GM21360 (cell line): ENCODE measurements at regions not wholly inside any gene's neighbourhood (a gene's known extent, or its start where the extent isn't known, plus 50 kb on each side); places are given as distances from the start of the nearest gene placed in this dataset.
"Not testable (repeated sequence)": the region's sequence is repeated elsewhere in the genome, so short reads cannot be mapped to it uniquely, and the experiment has no call there.

Experiments used
- ATAC-seq: cut with Tn5 transposase; IDR thresholded peaks from one replicate; pipeline ENCODE4 v1.9.1; 2021; ENCODE audit warnings: mild to moderate bottlenecking, moderate library complexity; ENCODE audit not compliant: unreplicated experiment

DNA sequence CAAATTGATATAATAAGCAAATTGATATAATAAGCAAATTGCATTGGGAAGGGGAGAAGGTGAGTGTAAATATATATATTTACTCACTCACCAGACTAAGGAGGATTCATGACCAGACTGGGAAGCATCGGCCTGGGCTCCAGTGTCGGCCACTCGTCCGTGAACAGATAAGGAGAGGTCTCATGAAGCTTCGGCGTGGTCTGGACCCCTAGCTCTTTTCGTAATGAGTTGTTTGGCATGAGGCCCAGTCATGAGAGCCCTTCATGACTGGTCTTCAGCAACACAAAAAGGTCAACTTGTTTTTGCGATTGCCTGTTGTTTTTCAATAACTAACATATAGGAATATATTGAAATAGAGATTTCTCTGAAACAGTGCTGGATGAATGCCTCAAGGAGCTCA lies 222.9 kb upstream of the KCNK2 start:
- ATAC-seq = no peak

DNA sequence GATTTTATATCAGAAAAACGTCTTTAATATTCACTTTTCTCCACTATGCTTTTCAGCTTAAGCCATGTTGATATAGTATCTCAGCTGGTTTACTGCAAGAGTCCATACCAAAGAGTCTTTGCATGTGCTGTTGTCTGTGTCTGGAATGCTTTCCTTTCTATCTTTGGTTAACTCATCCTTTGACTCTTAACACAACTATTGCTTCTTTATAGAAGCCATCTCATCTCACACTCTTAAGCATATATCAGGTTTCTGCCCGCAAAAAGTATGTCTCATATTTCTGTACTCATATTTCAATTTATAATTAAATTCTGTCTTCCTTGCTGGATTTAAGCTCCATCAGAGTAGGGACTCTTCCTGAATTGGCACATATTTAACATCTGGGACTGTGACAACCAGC lies 220.9 kb upstream of the KCNK2 start:
- no peak for ATAC-seq

DNA sequence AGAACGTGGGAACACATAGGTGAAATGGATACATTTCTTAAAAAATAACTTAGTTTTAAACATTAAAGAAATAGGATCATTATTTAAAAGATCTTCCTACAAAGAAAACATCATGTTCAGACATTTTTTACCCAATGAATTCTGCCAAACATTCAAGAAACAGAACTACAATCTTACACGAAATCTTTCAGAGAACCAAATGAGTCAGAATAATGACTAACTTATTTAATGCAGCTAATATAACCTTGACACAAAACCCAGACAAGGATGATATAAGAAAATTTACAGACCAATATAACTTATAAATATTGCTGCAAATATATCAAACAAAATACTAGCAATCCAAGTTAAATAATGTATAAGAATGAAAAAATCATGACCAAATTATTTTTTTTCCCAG lies 220.1 kb upstream of the KCNK2 start:
- no peak for ATAC-seq

DNA sequence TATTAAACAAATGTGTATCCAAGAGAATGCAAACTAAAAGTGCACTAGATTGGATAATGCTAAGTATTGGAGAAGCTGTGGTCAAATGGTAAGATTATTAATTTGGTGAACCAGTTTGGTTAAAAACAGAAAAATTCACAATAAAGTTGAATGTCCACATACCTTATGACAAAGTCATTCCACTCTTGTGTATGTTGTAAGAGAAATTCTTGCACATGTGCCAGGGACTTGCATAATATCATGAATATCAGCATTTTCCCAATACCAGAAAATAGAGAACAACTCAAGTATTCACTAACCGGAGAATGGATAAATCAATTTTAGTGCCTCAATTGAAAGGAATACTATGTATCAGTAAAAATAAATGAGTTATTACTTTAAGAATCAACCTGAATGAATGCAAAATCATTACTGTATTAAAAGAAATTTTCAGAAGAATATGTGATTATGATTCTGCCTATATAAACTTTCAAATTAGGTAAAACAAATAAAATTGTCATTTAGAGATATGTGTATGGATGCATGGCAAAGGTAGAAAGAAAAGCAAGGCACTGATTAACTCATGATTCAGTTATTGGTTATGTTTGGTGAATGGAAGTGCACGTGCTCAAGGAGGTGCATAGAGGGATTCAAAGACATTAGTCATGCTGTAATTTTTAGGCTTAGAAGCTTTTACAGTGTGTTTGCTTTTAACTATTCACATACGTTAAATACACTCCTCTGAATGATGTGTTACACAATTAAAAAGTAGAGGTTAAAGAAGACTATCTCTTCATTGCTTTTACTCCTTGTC lies 217.4 kb upstream of the KCNK2 start:
- no peak for ATAC-seq

DNA sequence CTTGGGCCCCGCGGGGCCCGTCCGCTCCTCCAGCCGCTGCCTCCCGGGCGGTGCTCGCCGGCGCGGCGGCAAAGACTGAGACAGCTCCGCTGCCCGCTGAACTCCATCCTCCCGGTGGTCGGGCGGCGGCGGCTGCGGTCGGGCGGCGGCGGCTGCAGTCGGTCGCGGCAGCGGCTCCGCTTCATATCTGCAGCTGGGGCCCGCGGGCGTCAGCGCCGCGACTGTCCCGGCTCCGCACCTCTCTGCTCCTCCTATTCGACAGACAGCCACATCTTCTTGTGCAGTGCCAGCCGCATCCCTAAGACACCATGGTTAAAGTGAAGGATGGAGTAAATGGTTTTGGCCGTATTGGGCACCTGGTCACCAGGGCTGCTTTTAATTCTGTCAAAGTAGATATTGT lies 212.1 kb upstream of the KCNK2 start:
- not testable (repeated sequence) for ATAC-seq

DNA sequence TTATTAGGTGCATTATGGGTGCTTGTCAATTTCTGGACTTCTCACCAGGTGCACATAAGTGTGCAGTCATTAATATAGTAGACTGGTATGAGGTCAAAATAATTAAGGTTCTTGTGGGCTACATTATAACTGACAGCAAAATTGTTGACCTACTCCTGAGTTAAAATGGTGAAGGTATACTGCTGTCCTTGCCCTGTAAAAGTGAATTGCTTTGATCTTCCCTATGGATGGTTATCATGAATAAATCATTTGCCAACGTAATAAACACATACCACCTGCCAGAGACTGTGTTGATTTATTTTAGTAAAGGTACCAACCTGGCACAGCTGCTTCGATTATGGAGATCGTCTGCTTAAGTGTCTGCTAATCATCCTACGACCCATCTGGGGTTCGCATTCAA lies 201.6 kb upstream of the KCNK2 start:
- ATAC-seq = no peak

DNA sequence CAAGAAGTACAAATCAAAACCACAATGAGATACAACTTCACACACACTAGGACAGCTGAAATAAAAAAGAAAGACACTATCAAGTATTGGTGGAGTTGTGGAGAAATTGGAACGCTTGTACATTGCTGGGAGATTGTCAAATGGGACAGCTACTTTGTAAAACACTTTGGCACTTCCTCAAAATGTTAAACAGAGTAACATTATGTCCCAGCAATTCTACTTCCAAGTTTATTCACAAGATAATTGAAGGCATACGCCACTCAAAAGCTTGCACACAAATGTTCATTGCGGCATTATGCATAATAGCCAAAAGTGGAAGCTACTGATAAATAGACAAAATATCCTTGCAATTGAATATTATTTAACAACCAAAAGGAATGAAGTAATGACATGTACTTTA lies 199.9 kb upstream of the KCNK2 start:
- no peak for ATAC-seq

DNA sequence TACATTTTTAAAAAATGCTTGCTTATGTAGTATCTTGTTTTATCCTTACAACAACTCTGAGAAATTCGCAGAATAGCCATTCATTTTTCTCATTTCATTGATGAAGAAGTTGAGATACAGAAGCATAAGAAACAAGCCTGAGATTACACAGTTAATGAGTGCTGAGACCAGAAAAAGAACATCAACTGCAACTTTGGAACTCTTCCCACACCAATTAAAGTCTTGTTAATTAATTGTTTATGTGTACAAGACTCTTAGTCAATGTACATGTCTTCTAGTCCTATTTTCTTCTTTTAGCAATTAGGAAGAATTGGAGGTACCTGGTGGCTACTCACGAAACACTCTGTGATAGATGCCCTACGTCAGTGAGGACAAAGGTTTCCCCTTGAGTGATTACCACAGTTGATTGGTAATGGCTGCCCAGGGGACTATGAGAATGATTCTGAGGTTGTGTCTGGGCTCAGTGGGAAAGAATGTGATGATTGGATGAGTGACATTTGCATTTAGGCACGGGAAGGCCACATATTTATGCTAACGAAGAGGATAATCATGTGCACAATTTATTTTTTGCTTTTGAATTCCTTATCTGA lies 187.4 kb upstream of the KCNK2 start:
- no peak for ATAC-seq

DNA sequence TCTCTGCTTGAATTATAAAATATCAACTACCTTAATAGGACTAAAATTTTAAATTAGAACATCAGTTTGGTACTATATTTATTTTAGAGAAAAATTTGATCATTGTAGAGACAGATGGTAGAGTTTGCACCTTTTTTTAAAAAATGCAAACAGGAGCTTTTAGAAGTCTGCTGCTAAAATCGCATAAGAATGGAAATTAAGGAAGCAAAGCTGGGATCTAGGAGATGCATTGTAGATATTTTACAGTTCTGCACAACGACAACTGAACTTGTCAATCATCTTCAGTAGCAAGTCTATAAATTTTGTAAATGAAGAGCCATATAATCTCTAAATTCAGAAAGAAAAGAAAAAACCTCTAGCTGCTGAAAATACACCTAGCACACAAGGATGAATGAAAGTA lies 185.6 kb upstream of the KCNK2 start:
- ATAC-seq = no peak

DNA sequence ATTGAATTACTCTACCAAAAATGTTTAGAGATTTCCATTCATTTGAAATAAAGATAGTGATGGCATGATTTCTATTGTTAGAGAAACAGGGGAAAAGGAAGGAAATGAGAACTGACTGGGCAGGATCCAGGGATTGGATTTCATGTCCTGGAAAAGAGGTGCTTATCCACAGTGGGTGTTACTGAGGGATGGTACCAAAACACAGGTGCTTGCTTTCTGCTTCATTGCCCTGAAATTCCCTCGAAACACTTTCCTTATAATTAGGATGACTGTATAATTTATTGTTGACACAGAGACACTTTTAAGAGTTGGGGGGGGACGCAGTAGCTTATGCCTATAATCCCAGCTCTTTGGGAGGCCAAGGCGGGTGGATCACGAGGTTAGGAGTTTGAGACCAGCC lies 185.0 kb upstream of the KCNK2 start:
- ATAC-seq = no peak

DNA sequence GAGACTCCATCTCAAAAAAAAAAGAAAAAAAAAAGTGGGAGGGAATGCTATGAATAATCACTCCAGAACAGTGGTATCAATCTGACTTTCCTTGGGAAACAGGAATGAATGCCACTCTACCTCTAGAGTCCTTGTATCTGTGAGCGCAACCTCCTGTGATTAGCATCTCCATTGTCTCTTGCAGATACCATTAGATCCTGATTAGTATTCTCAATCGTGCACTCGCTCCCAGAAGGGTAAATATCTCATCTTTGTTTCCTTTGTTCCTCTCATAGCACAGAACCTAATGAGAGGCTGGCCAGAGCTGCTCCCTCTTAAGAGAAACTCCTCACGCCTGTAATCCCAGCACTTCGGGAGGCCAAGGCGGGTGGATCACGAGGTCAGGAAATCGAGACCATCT lies 184.4 kb upstream of the KCNK2 start:
- ATAC-seq = no peak

DNA sequence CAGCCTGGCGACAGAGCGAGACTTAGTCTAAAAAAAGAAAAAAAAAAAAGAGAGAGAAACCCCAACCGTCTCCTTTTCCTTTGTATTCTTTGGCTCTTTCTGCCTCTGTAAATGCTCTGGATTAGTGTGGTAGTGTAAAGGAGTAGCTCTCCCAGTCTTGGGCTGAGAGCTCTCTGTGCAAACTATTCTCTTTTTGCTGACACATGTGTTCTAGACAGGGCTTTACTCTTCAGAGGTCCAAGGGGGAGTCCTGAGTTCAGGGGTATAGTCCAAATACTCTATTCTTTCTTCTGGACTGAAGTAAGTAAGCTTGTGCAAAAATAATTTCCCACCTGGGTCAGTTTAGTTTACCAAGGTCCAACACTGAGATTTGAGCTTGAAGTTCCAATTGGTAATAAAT lies 183.8 kb upstream of the KCNK2 start:
- no peak for ATAC-seq

DNA sequence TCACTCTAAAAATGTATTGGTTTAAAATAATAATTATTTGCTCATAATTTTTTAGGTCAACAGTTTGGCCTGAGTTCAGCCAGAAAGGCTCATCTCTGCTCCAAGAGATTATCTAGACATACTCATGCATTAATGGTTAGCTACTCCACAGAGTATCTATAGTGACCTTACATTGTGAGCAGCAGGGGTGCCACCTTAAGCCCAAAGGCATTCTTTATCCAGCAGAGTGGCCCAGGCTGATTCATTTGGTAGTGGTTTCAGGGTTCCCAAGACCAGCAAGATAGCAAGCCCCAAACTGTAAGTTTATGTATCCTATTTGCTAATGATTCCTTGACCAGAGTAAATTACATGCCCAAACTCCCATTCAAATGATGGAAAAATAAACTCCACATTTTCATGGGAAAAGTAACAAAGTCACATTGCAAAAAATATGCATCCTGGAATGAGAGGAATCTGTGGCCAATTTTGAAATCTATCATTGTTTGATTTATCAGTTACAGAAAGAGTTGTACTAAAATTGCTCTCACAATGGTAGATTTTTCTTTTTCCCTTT lies 182.6 kb upstream of the KCNK2 start:
- no peak for ATAC-seq

DNA sequence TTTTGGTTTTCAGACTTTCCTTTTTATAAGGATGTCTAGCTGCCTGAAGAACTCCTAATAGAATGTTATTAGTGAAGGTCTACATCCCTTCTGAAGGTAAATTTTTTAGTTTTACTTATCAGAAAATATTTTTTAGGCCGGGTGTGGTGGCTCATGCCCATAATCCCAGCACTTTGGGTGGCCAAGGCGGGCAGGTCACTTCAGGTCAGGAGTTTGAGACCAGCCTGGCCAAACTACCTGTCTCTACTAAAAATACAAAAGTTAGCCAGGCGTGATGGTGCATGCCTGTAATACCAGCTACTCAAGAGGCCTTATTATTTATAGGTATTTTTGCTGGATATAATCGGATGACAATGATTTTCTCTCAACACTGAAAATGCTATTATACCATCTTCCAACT lies 181.9 kb upstream of the KCNK2 start:
- ATAC-seq = no peak

DNA sequence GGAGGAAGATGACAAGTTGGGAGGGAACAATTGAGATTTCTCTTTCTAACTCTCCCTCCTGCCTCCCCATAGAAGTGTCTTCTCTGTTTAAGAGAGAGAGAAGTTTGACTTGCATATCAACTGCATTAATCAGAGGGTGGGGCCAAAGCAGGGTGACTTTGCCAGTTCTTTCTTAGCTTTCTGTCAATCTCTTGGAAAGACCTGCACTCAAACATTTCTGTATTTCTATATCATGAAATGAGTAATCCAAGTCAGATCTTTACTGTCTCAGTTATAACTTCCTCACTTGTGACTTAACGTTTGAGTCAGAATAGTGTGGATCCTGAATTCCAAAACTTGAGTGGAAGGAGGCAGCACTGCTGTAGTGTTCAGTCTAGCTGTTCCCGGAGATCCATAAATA lies 180.8 kb upstream of the KCNK2 start:
- ATAC-seq = no peak

DNA sequence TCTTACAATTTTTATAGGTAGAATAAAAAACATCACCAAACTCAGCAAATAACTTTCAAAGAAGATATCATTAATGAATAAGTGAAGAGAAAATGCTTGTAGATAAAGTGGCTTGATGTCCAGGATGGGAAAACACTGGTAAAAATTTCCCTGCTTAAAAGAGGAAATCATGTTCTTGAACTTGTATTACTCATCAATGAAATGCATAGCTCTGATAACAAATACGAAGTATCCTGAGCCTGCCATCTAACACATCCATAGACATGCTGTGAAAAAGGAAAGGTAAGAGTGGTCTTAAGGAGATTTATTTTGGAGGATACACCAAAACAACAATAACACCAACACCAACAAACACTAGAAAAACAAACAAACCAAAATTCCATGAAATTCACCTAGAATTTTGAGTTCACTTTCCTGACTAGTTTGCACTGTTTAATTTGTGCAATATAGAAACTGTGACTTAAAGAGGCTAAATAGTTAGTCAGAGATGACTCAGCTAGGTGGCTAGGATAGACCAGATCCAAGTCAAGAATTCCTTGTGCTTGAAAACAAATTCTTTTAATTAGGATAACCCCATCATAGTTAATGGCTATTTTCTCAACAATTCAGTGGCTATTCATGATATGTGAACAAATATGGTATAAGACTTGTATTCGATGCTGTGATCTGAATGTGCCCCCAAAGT lies 179.8 kb upstream of the KCNK2 start:
- ATAC-seq = no peak

DNA sequence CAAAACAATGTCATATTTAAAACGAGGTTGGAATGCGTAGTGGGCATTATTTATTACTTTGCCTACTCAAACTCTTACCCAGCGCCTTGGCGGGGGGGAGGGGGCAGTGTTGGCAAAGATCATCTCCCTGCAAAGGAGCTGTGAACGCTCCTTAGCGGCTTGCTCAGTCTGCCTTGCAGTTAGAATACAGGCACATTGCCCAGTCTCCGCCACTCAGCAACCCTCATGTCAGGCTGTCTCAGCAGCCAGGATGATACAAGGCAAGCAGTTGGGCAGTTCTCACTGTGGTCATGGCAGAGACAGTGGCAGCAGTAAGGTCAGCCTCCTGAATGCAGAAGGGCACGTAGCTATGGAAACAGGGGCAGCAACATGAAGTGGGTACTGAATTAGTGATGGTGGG lies 170.4 kb upstream of the KCNK2 start:
- ATAC-seq = no peak

DNA sequence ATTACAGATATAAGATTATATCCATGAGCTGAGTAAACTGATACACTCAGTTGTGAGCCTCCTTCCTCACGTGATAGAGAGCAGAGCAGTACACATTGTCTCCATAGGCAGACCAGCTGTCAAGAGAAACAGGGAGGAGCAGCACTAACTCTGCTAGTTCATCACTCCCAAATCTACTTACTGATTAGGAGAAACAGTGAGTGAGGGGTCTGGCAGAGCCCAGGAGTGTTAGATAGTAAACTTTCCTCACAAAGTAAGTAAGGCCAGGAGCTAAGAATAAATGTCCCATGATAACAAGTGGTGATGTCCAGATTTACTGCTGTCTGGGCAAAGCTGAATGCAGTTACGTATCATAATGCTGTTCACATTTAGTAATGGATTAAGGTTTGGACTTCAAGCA lies 168.6 kb upstream of the KCNK2 start:
- no peak for ATAC-seq

DNA sequence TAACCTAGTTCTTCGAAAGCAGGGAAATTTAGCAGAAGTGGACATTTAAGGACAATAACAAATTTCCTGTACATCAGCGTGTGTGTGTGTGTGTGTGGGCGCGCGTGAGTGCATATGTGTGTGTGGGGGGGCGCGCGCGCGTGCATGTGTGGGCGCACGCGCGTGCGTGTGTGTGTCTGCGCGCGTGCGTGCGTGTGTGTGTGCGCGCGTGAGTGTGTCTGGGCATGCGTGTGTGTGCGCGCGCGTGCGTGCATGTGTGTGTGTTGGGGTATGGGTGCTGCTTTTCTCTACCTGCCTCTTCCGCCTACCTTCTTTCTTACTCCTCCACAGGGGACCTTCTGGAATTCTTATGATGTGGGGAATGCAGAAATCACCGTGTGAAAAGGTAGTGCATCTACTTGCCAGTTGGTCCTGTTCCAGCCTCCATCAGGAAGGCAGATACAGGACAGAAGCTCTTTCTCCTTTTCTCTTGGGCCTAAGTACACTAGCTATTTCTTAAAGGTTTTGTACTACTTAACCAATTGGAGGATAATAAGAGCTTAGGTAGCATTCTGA lies 165.4 kb upstream of the KCNK2 start:
- ATAC-seq = no peak

DNA sequence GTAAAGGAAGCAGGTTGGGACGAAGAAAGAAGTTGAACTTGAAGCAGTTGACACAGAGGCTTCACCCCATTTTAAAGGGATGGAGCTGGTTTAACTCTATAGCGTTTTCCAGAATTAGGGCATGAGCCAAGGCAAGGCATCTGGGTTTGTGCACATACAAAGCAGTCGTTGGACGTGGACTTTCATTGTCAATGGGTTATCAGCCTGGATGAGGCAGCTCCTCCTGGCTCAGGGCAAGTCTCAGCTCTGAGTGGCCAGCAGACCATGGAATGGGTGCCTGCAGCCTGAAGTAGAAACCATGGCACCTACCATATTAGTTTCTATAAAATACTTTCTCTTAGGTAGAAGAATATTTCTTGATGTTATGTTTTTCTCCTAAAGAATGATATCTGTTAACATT lies 163.8 kb upstream of the KCNK2 start:
- ATAC-seq = no peak

DNA sequence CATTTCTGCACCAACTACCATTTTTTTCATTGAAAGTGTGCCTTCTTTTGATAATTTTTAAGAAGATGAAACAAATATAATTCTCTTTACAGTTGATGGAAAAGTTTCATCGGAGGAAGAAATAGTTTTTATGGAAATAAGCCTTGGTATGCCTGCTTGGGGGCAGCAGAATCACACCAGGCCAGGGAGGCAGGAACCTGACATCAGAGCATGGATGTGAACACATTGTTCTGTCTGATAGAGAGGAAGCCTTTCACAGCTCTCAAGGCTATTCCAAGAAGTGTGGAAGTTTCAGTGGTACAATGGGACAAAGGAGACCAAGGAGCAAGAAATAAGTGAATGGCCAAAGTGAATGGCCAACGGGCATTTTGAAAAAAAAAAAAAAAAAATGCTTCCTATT lies 162.2 kb upstream of the KCNK2 start:
- ATAC-seq = no peak
